Tibial nerve (tissue), 4 donors: ENCODE measurements at regions not wholly inside any gene's neighbourhood (a gene's known extent, or its start where the extent isn't known, plus 50 kb on each side); places are given as distances from the start of the nearest gene placed in this dataset.

Source experiments
- DNase-seq, 2 donors: peaks; one replicate each; pipeline ENCODE4 v3.0.0-alpha.2; 2019; ENCODE audit warnings: low spot score in 2 of 2
- H3K27ac ChIP-seq, 4 donors: fragments of 200-600 bp; sonication (generic) in 3 of 4; one replicate each; pipeline ENCODE4 v1.5.1; 2017 to 2019; ENCODE audit warnings: mild to moderate bottlenecking in 1 of 4
- H3K27me3 ChIP-seq, 2 donors: fragments of 200-600 bp; sonication (generic) in 1 of 2; one replicate each; pipeline versions ENCODE4 v1.5.1 to v1.6.0; 2017 to 2019
- H3K36me3 ChIP-seq, 3 donors: fragments of 200-600 bp; sonication (generic); one replicate each; pipeline ENCODE4 v1.5.1; 2018 to 2019
- H3K4me1 ChIP-seq, 4 donors: fragments of 200-600 bp; sonication (generic) in 3 of 4; one replicate each; pipeline ENCODE4 v1.5.1; 2017 to 2019
- H3K4me3 ChIP-seq, 4 donors: fragments of 200-600 bp; sonication (generic) in 3 of 4; one replicate each; pipeline ENCODE4 v1.5.1; 2017 to 2019; ENCODE audit warnings: mild to moderate bottlenecking in 1 of 4, moderate library complexity in 1 of 4
- H3K9me3 ChIP-seq, 4 donors: fragments of 200-600 bp; sonication (generic) in 3 of 4; one replicate each; pipeline ENCODE4 v1.5.1; 2017 to 2019
- CTCF ChIP-seq, 5 experiments: fragments of 200-600 bp in 3 of 5; fragments of 450-650 bp in 2 of 5; sonication (generic) in 3 of 5; IDR thresholded peaks; one replicate each; pipeline ENCODE4 v1.5.1; 2016 to 2019; ENCODE audit warnings: antibody characterized with exemption in 5 of 5, mild to moderate bottlenecking in 3 of 5, moderate library complexity in 2 of 5
- EP300 ChIP-seq, 2 donors: sonication (generic); formaldehyde crosslinking; IDR thresholded peaks; one replicate each; pipeline ENCODE4 v1.6.1; 2017; ENCODE audit warnings: antibody characterized with exemption in 2 of 2, mild to moderate bottlenecking in 1 of 2
- POLR2A ChIP-seq, 2 donors: fragments of 450-650 bp; IDR thresholded peaks; one replicate each; pipeline ENCODE4 v1.6.1; 2017; ENCODE audit warnings: antibody characterized with exemption in 2 of 2, mild to moderate bottlenecking in 2 of 2, moderate library complexity in 2 of 2
- WGBS, 2 donors: methylation state at CpG; one replicate each; pipeline ENCODE4 v1.1.5; 2018; 5-methylcytosine and 5-hydroxymethylcytosine counted together

DNA sequence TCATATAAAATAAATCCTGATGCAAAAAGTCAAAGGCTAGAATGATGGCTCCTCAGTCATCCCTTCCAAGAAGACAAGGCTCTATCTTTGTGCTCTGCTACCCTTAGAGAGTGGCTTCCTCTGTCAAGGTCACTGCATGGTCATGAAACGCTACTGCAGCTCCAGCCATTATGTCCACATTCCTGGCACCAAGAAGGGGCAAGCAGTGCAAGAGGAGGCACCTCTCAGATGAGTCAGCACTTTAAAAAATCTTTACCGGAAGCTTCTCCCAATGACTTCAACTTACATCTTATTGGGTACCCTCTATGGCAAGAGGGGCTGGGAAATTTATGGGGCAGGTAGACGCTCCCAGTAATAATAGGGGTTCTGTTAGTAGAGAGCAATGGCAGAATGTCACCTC, 129.5 kb upstream of the CPEB4 start:
- no peaks in the 10 kb centered on the region for H3K27me3 ChIP-seq
- TF ChIP-seq CTCF (IDR thresholded peaks at IDR 0.05) (no peak), EP300 (IDR thresholded peaks at IDR 0.05) (no peak), POLR2A (IDR thresholded peaks at IDR 0.05) (no peak)
- no peaks in the 10 kb centered on the region for H3K9me3 ChIP-seq
- H3K4me3 ChIP-seq, result no peak overlapping the region
- H3K27ac ChIP-seq, result no peak overlapping the region
- no peak for DNase-seq
- no peaks in the 10 kb centered on the region for H3K4me1 ChIP-seq
- no peaks in the 10 kb centered on the region for H3K36me3 ChIP-seq
- 61 to 73% methylated on average over 3 of the region's 3 CpGs for WGBS, 2 donors

DNA sequence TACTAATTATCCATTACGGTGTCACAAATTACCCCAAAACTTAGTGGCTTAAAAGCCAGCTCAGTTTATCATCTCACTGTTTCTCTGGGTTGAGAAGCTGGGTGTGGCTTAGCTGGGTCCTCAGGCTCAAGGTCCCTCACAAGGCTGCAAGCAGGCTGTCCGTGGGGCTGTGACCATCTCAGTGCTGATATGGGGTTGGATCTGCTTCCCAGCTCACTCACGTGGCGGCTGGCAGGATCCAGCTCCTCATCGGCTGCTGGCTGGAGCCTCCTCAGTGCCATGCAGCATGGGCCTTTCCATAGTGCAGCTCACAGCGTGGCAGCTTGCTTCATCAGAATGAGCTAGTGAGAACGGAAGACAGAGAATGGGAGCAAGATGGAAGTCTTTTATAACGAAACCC, 128.5 kb upstream of the CPEB4 start:
- H3K27me3 ChIP-seq, result no peaks in the 10 kb centered on the region
- WGBS, 2 donors, result 87 to 92% methylated on average over 8 of the region's 8 CpGs
- H3K27ac ChIP-seq, result no peak overlapping the region
- no peaks in the 10 kb centered on the region for H3K9me3 ChIP-seq
- H3K36me3 ChIP-seq, result no peaks in the 10 kb centered on the region
- TF ChIP-seq EP300 (IDR thresholded peaks at IDR 0.05) (no peak), POLR2A (IDR thresholded peaks at IDR 0.05) (no peak), CTCF (IDR thresholded peaks at IDR 0.05) (no peak)
- no peak overlapping the region for H3K4me3 ChIP-seq
- no peak for DNase-seq
- H3K4me1 ChIP-seq, result no peaks in the 10 kb centered on the region

DNA sequence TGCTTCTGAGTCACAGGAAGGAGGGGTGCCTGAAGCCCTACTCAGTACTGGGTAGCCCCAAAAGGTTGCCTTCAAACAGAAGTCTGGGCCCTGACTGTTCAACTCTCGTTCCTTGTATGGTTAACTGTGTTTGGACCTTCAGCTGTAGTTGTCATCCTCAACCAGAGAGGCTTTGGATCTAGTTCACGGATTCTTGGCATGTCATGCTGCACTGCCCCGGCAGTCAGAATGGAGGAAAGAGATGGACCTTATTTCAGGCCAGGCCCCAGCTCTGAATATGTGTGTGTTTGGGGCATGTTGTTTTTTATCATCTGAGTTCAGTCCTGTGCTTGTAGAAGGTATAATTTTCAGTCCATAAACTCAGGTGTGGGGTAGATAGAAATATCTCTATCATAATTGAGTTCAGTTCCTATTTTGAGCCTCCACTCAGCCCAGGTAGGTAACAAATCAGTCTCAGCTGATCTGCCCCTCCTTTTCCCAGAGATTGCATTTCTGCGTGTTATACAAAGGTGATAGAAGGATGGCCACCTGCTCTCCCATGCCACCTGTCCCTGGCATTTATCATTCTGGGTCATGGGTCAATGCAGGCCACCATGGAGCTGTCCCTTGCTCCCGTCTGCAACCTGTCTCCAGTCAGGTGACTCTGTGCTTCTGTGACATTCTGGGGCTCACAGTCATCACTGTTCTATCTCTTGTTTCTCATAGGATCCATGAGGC, 127.5 kb upstream of the CPEB4 start:
- DNase-seq, result no peak
- Histone ChIP-seq H3K4me1 (no peaks in the 10 kb centered on the region), H3K27me3 (no peaks in the 10 kb centered on the region), H3K27ac (no peak overlapping the region), H3K36me3 (no peaks in the 10 kb centered on the region), H3K4me3 (no peak overlapping the region), H3K9me3 (no peaks in the 10 kb centered on the region)
- WGBS, 2 donors, result 80 to 92% methylated on average over 5 of the region's 5 CpGs
- no peak for TF ChIP-seq CTCF (IDR thresholded peaks at IDR 0.05)
- no peak for TF ChIP-seq EP300 (IDR thresholded peaks at IDR 0.05)
- no peak for TF ChIP-seq POLR2A (IDR thresholded peaks at IDR 0.05)

- no peaks in the 10 kb centered on the region for H3K27me3 ChIP-seq
- no peaks in the 10 kb centered on the region for H3K36me3 ChIP-seq
- no peak overlapping the region for H3K27ac ChIP-seq
- H3K4me3 ChIP-seq, result no peak overlapping the region
- no peak for DNase-seq
- H3K4me1 ChIP-seq, result no peaks in the 10 kb centered on the region
- 72 to 73% methylated on average over 4 of the region's 4 CpGs for WGBS, 2 donors
- H3K9me3 ChIP-seq, result no peaks in the 10 kb centered on the region
- TF ChIP-seq CTCF (IDR thresholded peaks at IDR 0.05) (no peak), EP300 (IDR thresholded peaks at IDR 0.05) (no peak), POLR2A (IDR thresholded peaks at IDR 0.05) (no peak)
Measured at GRCh38 chr5:173761178-173761513, 127.0 kb upstream of the CPEB4 start.

DNA sequence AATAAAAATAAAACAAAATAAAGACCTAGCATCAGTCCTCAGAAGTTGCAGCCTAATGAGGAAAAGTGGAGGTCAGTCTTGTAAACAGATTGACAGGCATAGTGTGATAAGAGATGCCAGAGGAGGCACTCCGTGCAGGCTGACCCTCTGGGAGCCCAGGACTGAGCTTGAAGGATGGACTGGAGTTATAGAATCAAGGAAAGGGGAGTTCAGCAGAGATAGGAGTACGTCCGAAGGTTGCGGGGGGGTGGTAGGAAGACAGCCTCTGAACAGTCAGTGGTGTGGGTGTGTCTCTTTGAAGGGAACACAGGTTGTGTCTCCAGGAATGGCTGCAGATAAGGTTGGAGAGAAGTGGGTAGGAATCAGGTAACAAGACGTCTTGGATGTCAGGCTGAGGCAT, 126.1 kb upstream of the CPEB4 start:
- Histone ChIP-seq H3K36me3 (no peaks in the 10 kb centered on the region), H3K4me3 (no peak overlapping the region), H3K27ac (no peak overlapping the region), H3K4me1 (no peaks in the 10 kb centered on the region), H3K27me3 (no peaks in the 10 kb centered on the region), H3K9me3 (no peaks in the 10 kb centered on the region)
- DNase-seq, result no peak
- 77 to 78% methylated on average over 5 of the region's 5 CpGs for WGBS, 2 donors
- TF ChIP-seq CTCF (IDR thresholded peaks at IDR 0.05), result no peak
- no peak for TF ChIP-seq POLR2A (IDR thresholded peaks at IDR 0.05)
- TF ChIP-seq EP300 (IDR thresholded peaks at IDR 0.05), result no peak
